ENCODE measurements at regions not wholly inside any gene's neighbourhood (a gene's known extent, or its start where the extent isn't known, plus 50 kb on each side); places are given as distances from the start of the nearest gene placed in this dataset.

DNA sequence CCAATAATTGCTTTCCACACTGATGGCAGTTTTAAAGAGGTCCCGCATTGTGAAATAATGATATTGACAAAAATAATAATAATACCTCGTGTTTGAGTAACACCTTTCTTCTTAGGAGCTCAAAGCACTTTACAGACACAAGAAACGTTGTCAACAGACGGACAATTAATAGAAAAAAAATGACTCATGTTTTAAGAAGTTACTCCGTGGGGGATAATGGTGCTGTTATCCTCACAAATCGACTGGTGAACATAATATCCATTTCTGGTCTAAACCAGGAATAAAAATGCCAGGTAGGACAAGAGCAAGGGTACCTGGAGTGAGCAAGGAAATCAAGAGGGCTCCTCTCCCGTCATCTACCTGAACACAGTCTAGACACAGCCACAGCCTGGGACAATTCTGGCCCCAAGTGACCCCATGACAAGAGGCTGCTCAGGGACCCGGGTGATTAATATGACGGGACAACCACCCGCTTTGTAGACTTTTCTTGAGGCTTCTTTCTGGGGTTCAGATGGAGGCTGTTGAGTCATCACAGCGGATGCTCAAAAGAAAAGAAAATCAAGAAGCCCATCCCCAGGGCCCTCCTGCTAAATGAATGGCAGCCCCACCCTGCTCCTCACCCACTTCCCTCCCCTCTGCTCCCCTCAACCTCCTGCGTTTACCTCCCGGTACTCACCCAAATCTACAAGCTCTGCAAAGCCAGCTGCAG is 146.2 kb upstream of the IRF2BP2 start:
- H3K27me3 ChIP-seq (ENCODE audit: insufficient read depth, low read length): peaks cover 4% of the 10 kb centered on the region; the same call in 1 of the 2 replicates
- no peaks in the 10 kb centered on the region for H3K36me3 ChIP-seq (ENCODE audit: control insufficient read depth in 1 of 2, insufficient read depth in 2 of 2, low read length in 2 of 2)
- DNase-seq (ENCODE audit: low read depth, low spot score) (no peak), ATAC-seq (no peak)
- H2AFZ ChIP-seq (ENCODE audit: low read depth, low read length, poor library complexity, severe bottlenecking): no peak overlapping the region
- no peaks in the 10 kb centered on the region for H3K9me3 ChIP-seq (ENCODE audit: control insufficient read depth in 1 of 2, insufficient read depth in 1 of 2, low read depth in 1 of 2, low read length in 2 of 2)
- no peak overlapping the region for H3K4me3 ChIP-seq (replicated peaks in 1 of 2; ENCODE audit: low read depth in 1 of 2, low read length in 2 of 2)
- no peak overlapping the region for H3K9ac ChIP-seq (ENCODE audit: low read length)
- H3K79me2 ChIP-seq (ENCODE audit: insufficient read depth, low read length): no peaks in the 10 kb centered on the region
- no peaks in the 10 kb centered on the region for H3K9me2 ChIP-seq (ENCODE audit: insufficient read depth)
- no peak for TF ChIP-seq EZH2phosphoT487 (IDR thresholded peaks at IDR 0.05; ENCODE audit: borderline replicate concordance)
- TF ChIP-seq YY1 (IDR thresholded peaks at IDR 0.05; ENCODE audit: extremely low read depth, insufficient replicate concordance, low read depth, low read length): no peak
- TF ChIP-seq RAD21 (IDR thresholded peaks at IDR 0.05; ENCODE audit: low read depth): no peak
- TF ChIP-seq, protein P1, sequence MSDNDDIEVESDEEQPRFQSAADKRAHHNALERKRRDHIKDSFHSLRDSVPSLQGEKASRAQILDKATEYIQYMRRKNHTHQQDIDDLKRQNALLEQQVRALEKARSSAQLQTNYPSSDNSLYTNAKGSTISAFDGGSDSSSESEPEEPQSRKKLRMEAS (IDR thresholded peaks at IDR 0.05): no peak
- no peak for TF ChIP-seq CBX3 (IDR thresholded peaks at IDR 0.05; ENCODE audit: low read depth)
- TF ChIP-seq, protein P2, sequence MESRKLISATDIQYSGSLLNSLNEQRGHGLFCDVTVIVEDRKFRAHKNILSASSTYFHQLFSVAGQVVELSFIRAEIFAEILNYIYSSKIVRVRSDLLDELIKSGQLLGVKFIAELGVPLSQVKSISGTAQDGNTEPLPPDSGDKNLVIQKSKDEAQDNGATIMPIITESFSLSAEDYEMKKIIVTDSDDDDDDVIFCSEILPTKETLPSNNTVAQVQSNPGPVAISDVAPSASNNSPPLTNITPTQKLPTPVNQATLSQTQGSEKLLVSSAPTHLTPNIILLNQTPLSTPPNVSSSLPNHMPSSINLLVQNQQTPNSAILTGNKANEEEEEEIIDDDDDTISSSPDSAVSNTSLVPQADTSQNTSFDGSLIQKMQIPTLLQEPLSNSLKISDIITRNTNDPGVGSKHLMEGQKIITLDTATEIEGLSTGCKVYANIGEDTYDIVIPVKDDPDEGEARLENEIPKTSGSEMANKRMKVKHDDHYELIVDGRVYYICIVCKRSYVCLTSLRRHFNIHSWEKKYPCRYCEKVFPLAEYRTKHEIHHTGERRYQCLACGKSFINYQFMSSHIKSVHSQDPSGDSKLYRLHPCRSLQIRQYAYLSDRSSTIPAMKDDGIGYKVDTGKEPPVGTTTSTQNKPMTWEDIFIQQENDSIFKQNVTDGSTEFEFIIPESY (IDR thresholded peaks at IDR 0.05; ENCODE audit: extremely low read depth, insufficient replicate concordance, low read length): no peak
- no peak for TF ChIP-seq FOSL1 (IDR thresholded peaks at IDR 0.05; ENCODE audit: low read depth)
- no peak for TF ChIP-seq EGR1 (IDR thresholded peaks at IDR 0.05; ENCODE audit: low read depth)
- TF ChIP-seq SRF (IDR thresholded peaks at IDR 0.05; ENCODE audit: low read depth): no peak
- no peak for TF ChIP-seq ELF1 (IDR thresholded peaks at IDR 0.05; ENCODE audit: borderline replicate concordance, low read depth)
- TF ChIP-seq POLR2AphosphoS5 (IDR thresholded peaks at IDR 0.05; ENCODE audit: low read depth, low read length): no peak
- TF ChIP-seq, protein P3, sequence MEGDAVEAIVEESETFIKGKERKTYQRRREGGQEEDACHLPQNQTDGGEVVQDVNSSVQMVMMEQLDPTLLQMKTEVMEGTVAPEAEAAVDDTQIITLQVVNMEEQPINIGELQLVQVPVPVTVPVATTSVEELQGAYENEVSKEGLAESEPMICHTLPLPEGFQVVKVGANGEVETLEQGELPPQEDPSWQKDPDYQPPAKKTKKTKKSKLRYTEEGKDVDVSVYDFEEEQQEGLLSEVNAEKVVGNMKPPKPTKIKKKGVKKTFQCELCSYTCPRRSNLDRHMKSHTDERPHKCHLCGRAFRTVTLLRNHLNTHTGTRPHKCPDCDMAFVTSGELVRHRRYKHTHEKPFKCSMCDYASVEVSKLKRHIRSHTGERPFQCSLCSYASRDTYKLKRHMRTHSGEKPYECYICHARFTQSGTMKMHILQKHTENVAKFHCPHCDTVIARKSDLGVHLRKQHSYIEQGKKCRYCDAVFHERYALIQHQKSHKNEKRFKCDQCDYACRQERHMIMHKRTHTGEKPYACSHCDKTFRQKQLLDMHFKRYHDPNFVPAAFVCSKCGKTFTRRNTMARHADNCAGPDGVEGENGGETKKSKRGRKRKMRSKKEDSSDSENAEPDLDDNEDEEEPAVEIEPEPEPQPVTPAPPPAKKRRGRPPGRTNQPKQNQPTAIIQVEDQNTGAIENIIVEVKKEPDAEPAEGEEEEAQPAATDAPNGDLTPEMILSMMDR (IDR thresholded peaks at IDR 0.05 in 2 of 3, conservative IDR thresholded peaks at IDR 0.05 in 1 of 3; ENCODE audit: borderline replicate concordance in 1 of 3, insufficient read depth in 1 of 3, low read depth in 2 of 3, low read length in 2 of 3): no peak
- no peak for TF ChIP-seq TCF7L2 (IDR thresholded peaks at IDR 0.05; ENCODE audit: borderline replicate concordance, extremely low read depth, insufficient read depth, insufficient read length)
- TF ChIP-seq, protein P4, sequence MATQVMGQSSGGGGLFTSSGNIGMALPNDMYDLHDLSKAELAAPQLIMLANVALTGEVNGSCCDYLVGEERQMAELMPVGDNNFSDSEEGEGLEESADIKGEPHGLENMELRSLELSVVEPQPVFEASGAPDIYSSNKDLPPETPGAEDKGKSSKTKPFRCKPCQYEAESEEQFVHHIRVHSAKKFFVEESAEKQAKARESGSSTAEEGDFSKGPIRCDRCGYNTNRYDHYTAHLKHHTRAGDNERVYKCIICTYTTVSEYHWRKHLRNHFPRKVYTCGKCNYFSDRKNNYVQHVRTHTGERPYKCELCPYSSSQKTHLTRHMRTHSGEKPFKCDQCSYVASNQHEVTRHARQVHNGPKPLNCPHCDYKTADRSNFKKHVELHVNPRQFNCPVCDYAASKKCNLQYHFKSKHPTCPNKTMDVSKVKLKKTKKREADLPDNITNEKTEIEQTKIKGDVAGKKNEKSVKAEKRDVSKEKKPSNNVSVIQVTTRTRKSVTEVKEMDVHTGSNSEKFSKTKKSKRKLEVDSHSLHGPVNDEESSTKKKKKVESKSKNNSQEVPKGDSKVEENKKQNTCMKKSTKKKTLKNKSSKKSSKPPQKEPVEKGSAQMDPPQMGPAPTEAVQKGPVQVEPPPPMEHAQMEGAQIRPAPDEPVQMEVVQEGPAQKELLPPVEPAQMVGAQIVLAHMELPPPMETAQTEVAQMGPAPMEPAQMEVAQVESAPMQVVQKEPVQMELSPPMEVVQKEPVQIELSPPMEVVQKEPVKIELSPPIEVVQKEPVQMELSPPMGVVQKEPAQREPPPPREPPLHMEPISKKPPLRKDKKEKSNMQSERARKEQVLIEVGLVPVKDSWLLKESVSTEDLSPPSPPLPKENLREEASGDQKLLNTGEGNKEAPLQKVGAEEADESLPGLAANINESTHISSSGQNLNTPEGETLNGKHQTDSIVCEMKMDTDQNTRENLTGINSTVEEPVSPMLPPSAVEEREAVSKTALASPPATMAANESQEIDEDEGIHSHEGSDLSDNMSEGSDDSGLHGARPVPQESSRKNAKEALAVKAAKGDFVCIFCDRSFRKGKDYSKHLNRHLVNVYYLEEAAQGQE (IDR thresholded peaks at IDR 0.05; ENCODE audit: low read depth): no peak
- no peak for TF ChIP-seq SIN3A (IDR thresholded peaks at IDR 0.05; ENCODE audit: low read depth)
- no peak for TF ChIP-seq JUND (IDR thresholded peaks at IDR 0.05)
- no peak for TF ChIP-seq ZNF274 (IDR thresholded peaks at IDR 0.05; ENCODE audit: low read depth, low read length)
- no peak for TF ChIP-seq SP1 (IDR thresholded peaks at IDR 0.05; ENCODE audit: low read depth)
- TF ChIP-seq POLR2A (IDR thresholded peaks at IDR 0.05; ENCODE audit: borderline replicate concordance, extremely low read depth, insufficient read depth, insufficient read length): no peak
- no TSS peak for BruUV-seq (replicated peaks)
- H3K4me1 ChIP-seq (ENCODE audit: control insufficient read depth in 1 of 2, insufficient read depth in 2 of 2, low read length in 2 of 2): peaks cover 0 to 8% of the 10 kb centered on the region in 2 experiments; a peak in 2 of 4 replicates
- no peak overlapping the region for H3K27ac ChIP-seq (ENCODE audit: low read depth, low read length)
- ChIA-PET RAD21 (ENCODE audit: low non-redundant PET in 1 of 2, low total read pairs in 2 of 2, uncharacterized antibody in 2 of 2, unreplicated experiment in 2 of 2) (interaction anchor here in 1 of 2 experiments (0.6 kb wide), 1 partner anchor 328 kb away, joined by 6 read pairs; no protein-coding TSS in a partner anchor), CTCF (no interaction called here), POLR2A (no interaction called here)
- H3K4me2 ChIP-seq (ENCODE audit: low read length): no peak overlapping the region
- intact Hi-C loops (cut with micrococcal nuclease): no loop called here
- no peaks in the 10 kb centered on the region for H4K20me1 ChIP-seq (ENCODE audit: insufficient read depth)
